H4 (cell line): ENCODE measurements at regions not wholly inside any gene's neighbourhood (a gene's known extent, or its start where the extent isn't known, plus 50 kb on each side); places are given as distances from the start of the nearest gene placed in this dataset.
"Not testable (repeated sequence)": the region's sequence is repeated elsewhere in the genome, so short reads cannot be mapped to it uniquely, and the experiment has no call there.

ENCODE experiments used
- DNase-seq: peaks from one replicate; pipeline ENCODE4 v3.0.0-alpha.2; 2015; ENCODE audit warnings: low spot score

DNA sequence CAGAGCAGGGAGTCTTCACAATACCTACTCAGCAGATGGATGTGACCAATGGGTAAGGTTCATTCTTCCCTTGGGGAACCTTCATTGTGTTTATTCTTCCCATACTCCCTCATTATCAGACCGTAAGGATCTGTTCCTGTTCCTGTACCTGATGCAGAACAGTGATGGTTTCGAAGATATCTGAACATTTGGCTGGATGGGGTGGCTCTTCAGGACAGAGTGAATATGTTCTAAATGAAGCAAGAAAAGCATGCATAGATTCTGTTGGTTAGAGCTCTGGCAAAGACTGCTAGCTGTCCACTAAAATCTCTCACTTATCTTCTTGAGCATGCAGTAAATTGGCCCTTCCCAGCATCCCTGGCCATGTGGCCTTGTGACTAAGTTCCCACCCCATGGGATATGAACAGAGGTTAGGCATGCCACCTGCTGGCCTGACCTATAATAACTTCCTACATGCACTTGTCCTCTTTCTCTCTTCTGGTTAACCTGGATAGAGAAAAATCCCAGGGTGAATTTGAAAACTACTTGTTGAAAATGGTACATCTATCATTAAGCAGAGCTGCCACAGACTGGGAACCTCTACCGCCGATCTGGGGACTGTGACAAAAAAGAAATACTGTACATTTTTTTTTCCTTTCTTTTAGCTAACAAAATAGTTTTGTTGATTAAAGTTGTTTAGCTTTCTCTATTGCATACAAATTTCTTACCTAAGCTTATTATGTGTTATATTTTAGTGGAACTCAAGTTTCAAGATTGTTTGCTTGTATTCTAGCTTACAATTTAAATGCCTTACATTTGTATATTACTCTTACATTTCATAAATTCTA is 60.0 kb upstream of the BANK1 start:
- peak; percentile 79 for DNase-seq

- no peak for DNase-seq
Observed at GRCh38 chr4:101727238-101727637, 63.3 kb upstream of the BANK1 start.

GRCh38 chr4:101724093-101724492 is 66.4 kb upstream of the BANK1 start:
- DNase-seq, result no peak

- no peak for DNase-seq
Observed at GRCh38 chr4:101718810-101719209, 71.7 kb upstream of the BANK1 start.

DNA sequence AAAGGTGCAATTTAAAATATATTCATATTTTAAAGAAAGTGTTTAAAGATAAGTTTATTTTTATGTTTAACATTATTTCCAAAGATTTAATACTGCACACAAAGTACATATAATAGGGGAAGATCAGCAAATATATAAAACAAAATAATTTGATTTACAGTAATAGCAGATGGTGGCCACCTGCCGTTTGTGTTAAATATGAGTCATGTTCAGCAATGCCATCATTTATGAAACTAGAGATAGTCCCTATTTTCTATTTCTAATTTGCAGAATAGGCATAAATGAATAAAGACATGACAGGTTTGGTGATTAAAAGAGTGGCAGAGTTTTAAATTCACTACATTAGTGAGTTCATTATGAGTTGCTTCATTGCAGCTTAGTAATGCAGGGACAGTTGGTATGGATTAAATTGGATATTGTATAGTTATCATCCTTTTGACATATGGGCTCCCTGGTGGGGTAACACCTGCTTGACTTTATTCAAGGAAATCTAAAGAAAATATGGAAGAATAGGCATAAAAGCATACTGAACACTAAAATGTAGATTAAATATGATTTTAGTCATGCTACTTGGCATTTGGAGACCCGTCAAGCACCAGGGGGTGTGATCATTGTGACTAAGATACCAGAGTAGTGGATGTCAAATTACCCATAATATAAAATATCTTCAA is 78.8 kb upstream of the BANK1 start:
- no peak for DNase-seq

GRCh38 chr4:101710806-101711205 is 79.7 kb upstream of the BANK1 start:
- DNase-seq, result no peak

DNA sequence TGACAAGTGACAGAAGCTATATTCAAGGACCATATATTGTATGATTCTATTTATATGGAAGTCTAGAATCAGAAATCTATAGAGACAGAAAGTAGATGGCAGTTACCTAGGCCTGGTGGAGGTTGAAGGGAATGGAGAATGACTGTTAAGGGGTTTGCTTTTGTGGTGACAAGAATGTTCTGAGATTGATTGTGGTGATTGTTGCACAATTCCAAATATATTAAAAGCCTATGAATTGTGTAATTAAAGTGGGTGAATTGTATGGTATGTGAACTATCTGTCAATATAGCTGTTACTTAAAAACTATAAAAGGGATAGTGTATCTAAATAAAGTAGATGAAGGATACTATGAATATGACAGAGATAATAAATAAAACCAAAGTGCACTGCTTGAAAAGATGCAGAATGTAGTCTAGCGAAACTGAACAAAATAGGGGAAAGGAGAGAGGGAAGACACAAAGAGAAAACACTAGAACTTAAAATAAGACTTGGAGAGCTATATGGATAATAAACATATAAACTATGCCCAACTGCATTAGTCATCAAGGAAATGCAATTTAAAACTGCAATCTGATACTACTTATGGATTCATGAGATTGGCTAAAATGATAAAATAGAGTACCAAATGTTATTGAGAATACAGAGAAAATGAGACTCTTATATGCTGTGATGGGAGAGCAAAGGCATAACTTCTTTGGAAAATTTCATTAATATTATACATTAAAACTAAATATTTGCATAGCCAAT is 82.1 kb upstream of the BANK1 start:
- no peak for DNase-seq

GRCh38 chr4:101707596-101707995 is 82.9 kb upstream of the BANK1 start:
- peak; percentile 68 for DNase-seq

DNA sequence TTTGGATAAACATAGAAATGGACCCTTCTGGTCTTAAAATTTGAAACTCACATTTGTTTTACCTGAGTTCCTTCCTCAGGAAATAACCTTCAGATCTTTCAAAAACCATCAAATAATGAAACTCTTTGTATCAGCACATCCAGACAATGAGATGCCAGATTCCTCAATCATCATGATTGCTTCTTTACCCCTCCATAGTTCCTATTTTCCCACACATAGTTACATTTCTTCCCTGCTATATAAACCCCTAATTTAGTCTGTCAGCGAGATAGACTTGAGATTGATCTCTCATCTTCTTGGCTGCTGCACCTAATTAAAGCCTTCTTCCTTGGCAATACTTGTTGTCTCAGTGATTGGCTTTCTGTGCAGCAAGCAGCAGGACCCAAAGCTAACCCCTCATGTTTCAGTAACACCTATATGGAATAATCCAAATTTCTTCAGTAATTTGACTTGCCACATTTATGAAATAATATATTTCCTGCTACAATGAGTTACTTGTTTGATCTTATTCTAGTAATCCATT is 83.9 kb upstream of the BANK1 start:
- DNase-seq, result no peak

- DNase-seq, result no peak
Observed at GRCh38 chr4:101701551-101701950, 89.0 kb upstream of the BANK1 start.

DNA sequence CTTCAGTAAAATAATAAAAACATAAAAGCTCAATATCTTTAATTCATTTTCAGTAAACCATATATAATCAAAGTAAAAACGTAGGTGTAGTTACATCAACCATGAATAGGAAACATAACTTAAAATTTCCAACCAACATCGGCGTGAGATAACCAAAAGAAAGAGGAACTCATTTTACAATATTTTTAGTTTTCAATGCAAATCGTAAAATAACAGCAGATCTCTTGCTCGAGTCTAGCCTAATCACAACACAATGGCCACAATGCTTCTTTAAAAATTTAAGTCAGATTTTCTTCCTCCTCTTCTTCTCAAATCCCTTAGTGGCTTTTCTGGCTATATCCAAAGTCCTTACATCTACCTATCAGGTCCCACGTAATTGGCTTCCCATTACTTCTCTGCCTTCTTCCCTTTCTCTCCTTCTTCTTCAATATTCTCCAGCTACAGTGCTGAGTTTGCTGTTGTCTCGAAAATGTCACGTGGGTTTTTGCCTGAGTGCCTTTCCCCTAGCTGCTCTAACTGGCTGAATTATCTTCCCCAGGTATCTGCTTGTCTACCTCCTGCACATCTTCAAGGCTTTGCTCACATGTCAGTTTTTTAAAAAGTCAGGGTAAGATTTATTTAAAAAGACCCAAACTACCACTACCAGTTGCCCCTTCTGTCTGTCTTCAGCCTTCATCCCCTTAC is 90.9 kb upstream of the BANK1 start:
- DNase-seq, result no peak

DNA sequence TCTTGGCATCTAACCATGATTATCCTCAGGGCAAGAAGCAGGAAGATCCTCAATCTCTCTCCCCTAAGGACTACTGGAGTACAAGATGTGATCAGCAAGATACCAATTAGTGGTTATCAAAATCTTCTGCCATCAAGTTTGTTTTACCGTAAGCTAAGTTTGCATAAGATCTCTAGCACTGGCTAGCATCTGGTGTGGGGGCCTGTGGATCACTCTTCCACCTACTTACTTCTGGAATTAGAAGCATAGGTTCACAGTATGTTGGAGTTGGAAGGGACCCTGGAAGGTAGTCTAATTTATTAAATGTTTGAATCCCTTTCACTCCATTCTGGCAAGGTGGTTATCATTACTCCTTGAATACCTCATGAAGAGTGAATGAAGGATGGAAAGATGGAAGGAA is 93.3 kb upstream of the BANK1 start:
- DNase-seq, result no peak

DNA sequence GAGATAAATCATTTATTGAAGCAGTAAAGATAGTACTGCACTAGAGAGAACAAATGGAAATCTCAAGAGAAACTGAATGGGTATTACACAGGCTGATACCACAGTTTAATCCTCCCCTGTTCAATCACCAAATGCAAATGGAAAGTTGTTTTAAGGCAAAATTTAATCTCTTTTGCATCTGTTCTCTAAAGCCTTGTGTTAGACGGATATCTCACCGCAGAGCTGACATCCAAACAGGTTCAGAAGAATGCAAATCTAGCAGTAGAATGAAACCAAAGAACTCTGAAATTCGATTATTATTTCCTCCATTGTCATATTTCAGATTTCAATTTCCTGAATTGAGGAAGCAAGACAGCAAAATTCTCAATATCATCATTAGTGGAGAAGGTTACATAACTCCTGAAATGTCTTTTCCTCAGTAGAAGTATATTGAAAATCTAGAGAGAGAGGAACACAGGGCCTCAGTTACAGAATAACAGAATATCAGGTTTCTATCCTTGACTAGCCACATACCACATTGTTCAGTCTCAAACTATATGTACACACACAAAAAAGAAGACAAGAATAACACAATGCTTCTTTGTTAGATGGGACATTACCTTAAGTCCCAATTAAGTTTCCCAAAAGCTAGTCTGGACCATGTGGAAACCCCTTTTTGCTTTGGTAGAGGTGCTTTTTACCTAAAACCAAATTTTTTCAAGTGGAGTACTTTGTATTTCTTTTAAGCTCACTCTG is 94.1 kb upstream of the BANK1 start:
- DNase-seq, result no peak

DNA sequence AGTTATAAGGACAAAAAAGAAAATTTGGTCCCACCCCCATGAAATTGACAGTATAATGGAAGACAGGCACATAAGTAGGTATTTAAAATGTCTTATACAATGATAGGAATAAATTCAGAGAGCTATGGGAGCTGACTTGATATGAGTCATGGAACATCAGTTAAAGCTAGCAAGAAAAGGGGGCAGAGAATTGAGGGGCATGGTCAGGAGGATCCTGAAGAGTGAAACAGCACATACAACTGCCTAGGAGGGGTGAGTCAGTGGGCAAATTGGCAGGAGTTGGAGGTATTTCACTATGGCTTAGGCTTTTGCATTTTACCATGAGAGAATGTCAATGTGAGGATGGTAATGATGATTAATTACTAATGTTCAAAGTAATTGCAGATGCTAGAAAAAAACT is 95.4 kb upstream of the BANK1 start:
- no peak for DNase-seq

DNA sequence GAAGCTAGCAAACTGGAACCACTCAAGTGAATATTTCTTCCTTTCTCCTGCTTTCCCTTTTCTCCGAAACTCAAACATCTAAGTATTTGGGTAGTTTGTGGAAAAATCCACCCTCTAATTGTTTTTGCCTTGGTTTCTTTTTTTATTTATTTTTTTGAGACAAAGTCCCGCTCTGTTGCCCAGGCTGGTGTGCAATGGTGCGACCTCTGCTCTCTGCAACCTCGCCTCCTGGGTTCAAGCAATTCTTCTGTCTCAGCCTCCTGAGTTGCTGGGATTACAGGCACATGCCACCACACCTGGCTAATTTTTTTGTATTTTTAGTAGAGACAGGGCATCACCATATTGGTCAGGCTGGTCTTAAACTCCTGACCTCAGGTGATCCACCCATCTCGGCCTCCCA is 96.1 kb upstream of the BANK1 start:
- DNase-seq, result not testable (repeated sequence)

GRCh38 chr4:101693842-101694398 is 96.6 kb upstream of the BANK1 start:
- DNase-seq, result no peak

GRCh38 chr4:101689220-101689619 is 101.3 kb upstream of the BANK1 start:
- no peak for DNase-seq

DNA sequence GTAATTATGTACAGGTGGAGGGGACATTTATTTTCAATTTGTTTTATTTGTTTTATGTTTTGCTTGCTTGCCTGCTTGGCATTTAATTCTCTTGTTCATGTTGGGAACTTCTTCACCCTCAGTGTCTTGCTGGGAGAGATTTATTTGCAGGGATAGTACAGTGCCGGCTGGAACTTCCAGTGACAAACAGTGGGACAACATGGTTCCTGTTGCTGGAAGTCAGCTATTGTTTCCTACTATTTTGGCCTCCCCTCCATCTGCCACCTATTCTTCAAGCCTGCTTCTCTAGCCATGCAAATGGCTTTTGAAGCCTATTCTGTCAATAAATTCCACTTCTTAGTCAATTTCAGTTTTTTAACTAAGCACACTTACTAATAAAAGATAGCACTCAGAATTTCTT is 105.4 kb upstream of the BANK1 start:
- no peak for DNase-seq

DNA sequence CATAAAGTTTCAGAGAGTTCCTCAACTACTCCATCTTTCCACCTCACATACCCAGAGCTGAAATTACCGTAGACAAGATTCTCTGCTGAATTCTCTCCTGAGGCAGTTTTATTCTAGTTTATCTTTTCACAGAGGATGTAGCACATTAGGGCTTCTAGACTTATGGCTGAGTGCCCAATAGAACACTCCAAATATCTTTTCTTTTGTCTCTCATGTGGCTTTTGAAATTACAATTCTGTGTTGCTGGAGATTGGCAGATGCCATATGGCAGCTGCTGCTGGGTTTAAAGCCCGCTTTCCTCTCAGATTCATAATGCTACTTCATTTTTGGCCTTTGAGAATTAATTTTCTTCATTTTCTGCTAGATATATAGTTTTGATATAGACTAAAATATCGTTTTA is 107.6 kb upstream of the BANK1 start:
- DNase-seq, result no peak

DNA sequence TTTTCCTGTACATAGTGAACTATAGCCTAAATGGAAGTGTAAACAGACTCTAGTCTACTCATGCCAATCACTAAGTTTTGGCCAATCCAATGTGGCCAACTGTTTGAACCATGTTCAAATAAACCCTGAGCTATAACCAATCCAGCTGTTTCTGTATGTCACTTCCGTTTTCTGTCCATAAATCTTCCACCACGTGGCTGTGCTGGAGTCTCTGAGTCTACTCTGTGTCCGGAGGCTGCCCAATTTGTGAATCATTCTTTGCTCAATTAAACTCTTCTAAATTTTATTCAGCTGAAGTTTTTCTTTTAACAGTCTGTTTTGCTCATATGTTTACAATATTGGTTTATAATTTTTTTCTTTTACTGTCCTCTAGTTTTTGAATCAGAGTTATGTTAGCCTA is 112.3 kb upstream of the BANK1 start:
- peak; percentile 59 for DNase-seq

DNA sequence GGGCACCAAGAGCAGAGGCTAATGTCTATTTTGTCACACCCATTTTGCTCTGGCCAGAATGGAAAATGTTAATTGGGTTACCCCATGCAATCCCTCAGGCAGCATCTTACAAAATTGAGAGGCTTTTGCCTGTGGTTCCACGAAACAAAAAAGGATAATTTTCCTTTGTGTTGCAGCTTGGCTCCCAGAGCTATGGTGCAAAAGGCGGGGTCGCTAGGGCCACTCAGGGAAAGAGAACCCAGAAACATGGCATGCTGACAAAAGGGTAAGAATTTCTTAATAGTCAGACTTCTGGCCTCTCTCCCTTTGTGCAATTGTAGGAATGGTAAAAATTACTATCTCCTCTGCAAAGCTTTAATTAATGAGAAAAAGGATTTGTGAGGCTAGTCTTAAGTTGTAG is 119.6 kb upstream of the BANK1 start:
- no peak for DNase-seq
